IMR-90 (cell line): ENCODE measurements at regions not wholly inside any gene's neighbourhood (a gene's known extent, or its start where the extent isn't known, plus 50 kb on each side); places are given as distances from the start of the nearest gene placed in this dataset.

Experiments
- ATAC-seq: fragments of 200-7000 bp; cut with Tn5 transposase; 2 replicates; pipeline ENCODE4 v1.9.1; 2020; ENCODE audit warnings: low read depth, mild to moderate bottlenecking, moderate library complexity
- BruUV-seq: library from RNA; stranded (reverse); fragments of 400-500 nt; replicated peaks from 2 replicates; lab custom pipeline; 2021; lab: Mats Ljungman, UMichigan
- CTCF ChIA-PET: fragments of 300-600 bp; formaldehyde crosslinking; extraction: SDS; loops from one replicate; lab custom pipeline; 2021; ENCODE audit warnings: antibody characterized with exemption; lab: Yijun Ruan, JAX
- POLR2A ChIA-PET: fragments of 300-600 bp; sonication (Branson Sonifier 250); formaldehyde crosslinking; loops from one replicate; lab custom pipeline; 2022; ENCODE audit warnings: antibody characterized with exemption; ENCODE audit not compliant: unreplicated experiment; lab: Charles Lee
- DNase-seq: peaks from one replicate; pipeline ENCODE4 v3.0.0; 2013
- H2AFZ ChIP-seq: replicated peaks from 2 replicates; pipeline ENCODE3; 2013; ENCODE audit warnings: low read length, mild to moderate bottlenecking; ENCODE audit not compliant: poor library complexity
- H2AK5ac ChIP-seq: 2 replicates; pipeline ENCODE4 v1.6.1; 2013; ENCODE audit warnings: low read depth, low read length, inconsistent platforms
- H2AK9ac ChIP-seq: replicated peaks from 2 replicates; pipeline ENCODE3; 2013; ENCODE audit warnings: mild to moderate bottlenecking, low read depth, low read length, moderate library complexity; ENCODE audit not compliant: poor library complexity
- H2BK120ac ChIP-seq: 2 replicates; pipeline ENCODE4 v1.6.1; 2013; ENCODE audit warnings: low read depth, low read length, inconsistent platforms
- H2BK15ac ChIP-seq: 3 replicates; pipeline ENCODE4 v1.6.1; 2013; ENCODE audit warnings: low read depth, low read length, inconsistent platforms
- H2BK20ac ChIP-seq: 2 replicates; pipeline ENCODE4 v1.6.1; 2013; ENCODE audit warnings: low read depth, mild to moderate bottlenecking, inconsistent platforms, low read length, moderate library complexity
- H2BK5ac ChIP-seq: 2 replicates; pipeline ENCODE4 v1.6.1; 2013; ENCODE audit warnings: mild to moderate bottlenecking, low read depth, low read length, inconsistent platforms; ENCODE audit not compliant: poor library complexity, severe bottlenecking
- H3K14ac ChIP-seq: replicated peaks from 2 replicates; pipeline ENCODE4 v1.6.1; 2013; ENCODE audit warnings: low read depth, low read length, inconsistent platforms
- H3K18ac ChIP-seq: 2 replicates; pipeline ENCODE4 v1.6.1; 2013; ENCODE audit warnings: low read depth, low read length, control low read depth
- H3K23ac ChIP-seq: 2 replicates; pipeline ENCODE4 v1.6.1; 2013; ENCODE audit warnings: low read depth, low read length, inconsistent platforms
- H3K27ac ChIP-seq: 2 replicates; pipeline ENCODE4 v1.5.1; 2013; ENCODE audit warnings: mild to moderate bottlenecking, control low read depth, low read length; ENCODE audit not compliant: insufficient read depth
- H3K27me3 ChIP-seq: 2 replicates; pipeline ENCODE4 v1.6.1; 2013; ENCODE audit warnings: low read length; ENCODE audit not compliant: control insufficient read depth, insufficient read depth
- H3K36me3 ChIP-seq: 2 replicates; pipeline ENCODE4 v1.6.1; 2013; ENCODE audit warnings: low read length, mixed read lengths; ENCODE audit not compliant: control insufficient read depth, insufficient read depth
- H3K4ac ChIP-seq: 2 replicates; pipeline ENCODE4 v1.6.1; 2013; ENCODE audit warnings: low read depth, low read length, inconsistent platforms
- H3K4me1 ChIP-seq: 2 replicates; pipeline ENCODE4 v1.6.1; 2013; ENCODE audit warnings: low read length, mixed read lengths; ENCODE audit not compliant: control insufficient read depth, insufficient read depth
- H3K4me2 ChIP-seq: 2 replicates; pipeline ENCODE4 v1.6.1; 2013; ENCODE audit warnings: low read depth, mild to moderate bottlenecking, control low read depth, low read length, moderate library complexity
- H3K4me3 ChIP-seq: 2 replicates; pipeline ENCODE4 v1.5.1; 2013; ENCODE audit warnings: low read depth, mild to moderate bottlenecking, control low read depth, low read length, moderate library complexity; ENCODE audit not compliant: insufficient read depth
- H3K56ac ChIP-seq: 2 replicates; pipeline ENCODE4 v1.6.1; 2013; ENCODE audit warnings: low read length, inconsistent platforms; ENCODE audit not compliant: insufficient read depth; ENCODE audit errors: extremely low read depth
- H3K79me1 ChIP-seq, 2 experiments: 2 replicates each; pipeline ENCODE4 v1.6.1; 2013; ENCODE audit warnings: low read length in 2 of 2, inconsistent platforms in 1 of 2, low read depth in 1 of 2
- H3K9ac ChIP-seq: 2 replicates; pipeline ENCODE4 v1.6.1; 2013; ENCODE audit warnings: low read depth, low read length, control low read depth
- H3K9me1 ChIP-seq: 2 replicates; pipeline ENCODE4 v1.6.1; 2013; ENCODE audit warnings: low read length, inconsistent platforms; ENCODE audit not compliant: insufficient read depth
- H3K9me3 ChIP-seq: 2 replicates; pipeline ENCODE4 v1.6.1; 2013; ENCODE audit warnings: low read length; ENCODE audit not compliant: control insufficient read depth, insufficient read depth
- H4K20me1 ChIP-seq: 2 replicates; pipeline ENCODE4 v1.6.1; 2013; ENCODE audit warnings: low read length, inconsistent platforms; ENCODE audit not compliant: insufficient read depth
- H4K5ac ChIP-seq: 2 replicates; pipeline ENCODE4 v1.6.1; 2013; ENCODE audit warnings: mild to moderate bottlenecking, low read depth, low read length, control low read depth
- H4K8ac ChIP-seq, 2 experiments: 2 replicates each; pipeline ENCODE4 v1.6.1; 2013; ENCODE audit warnings: low read depth in 2 of 2, low read length in 2 of 2, control low read depth in 1 of 2, inconsistent platforms in 1 of 2
- H4K91ac ChIP-seq: 2 replicates; pipeline ENCODE4 v1.6.1; 2013; ENCODE audit warnings: low read depth, low read length, inconsistent platforms; ENCODE audit not compliant: insufficient read depth
- BHLHE40 ChIP-seq: fragments of 150-350 bp; IDR thresholded peaks from 2 replicates; pipeline ENCODE4 v1.6.1; 2016; ENCODE audit warnings: mild to moderate bottlenecking, low read depth, low read length
- CEBPB ChIP-seq: IDR thresholded peaks from 2 replicates; pipeline ENCODE4 v1.6.1; 2012; ENCODE audit warnings: low read depth, low read length, improper control_type of control experiment
- CHD1 ChIP-seq: IDR thresholded peaks from 2 replicates; pipeline ENCODE4 v1.6.1; 2012; ENCODE audit warnings: low read depth, low read length, improper control_type of control experiment
- FOS ChIP-seq: fragments of 150-350 bp; IDR thresholded peaks from 2 replicates; pipeline ENCODE4 v1.6.1; 2016; ENCODE audit warnings: low read depth, low read length
- MAFK ChIP-seq: IDR thresholded peaks from 2 replicates; pipeline ENCODE4 v1.6.1; 2012; ENCODE audit warnings: low read depth, low read length, improper control_type of control experiment
- MAZ ChIP-seq: IDR thresholded peaks from 2 replicates; pipeline ENCODE4 v1.6.1; 2012; ENCODE audit warnings: low read depth, mild to moderate bottlenecking, low read length, improper control_type of control experiment, moderate library complexity, borderline replicate concordance
- MXI1 ChIP-seq: IDR thresholded peaks from 2 replicates; pipeline ENCODE4 v1.6.1; 2012; ENCODE audit warnings: low read depth, mild to moderate bottlenecking, low read length, moderate library complexity, borderline replicate concordance
- NFE2L2 ChIP-seq: fragments of 150-350 bp; IDR thresholded peaks from 2 replicates; pipeline ENCODE4 v1.6.1; 2016; ENCODE audit warnings: low read depth, mild to moderate bottlenecking, low read length
- POLR2A ChIP-seq: IDR thresholded peaks from 2 replicates; pipeline ENCODE4 v1.6.1; 2012; ENCODE audit warnings: mild to moderate bottlenecking, low read depth, low read length
- RAD21 ChIP-seq: IDR thresholded peaks from 2 replicates; pipeline ENCODE4 v1.6.1; 2012; ENCODE audit warnings: low read length, improper control_type of control experiment
- RCOR1 ChIP-seq: IDR thresholded peaks from 2 replicates; pipeline ENCODE4 v1.6.1; 2012; ENCODE audit warnings: mild to moderate bottlenecking, low read length, improper control_type of control experiment; ENCODE audit not compliant: insufficient replicate concordance
- RFX5 ChIP-seq: IDR thresholded peaks from 2 replicates; pipeline ENCODE4 v1.8.0; 2012; ENCODE audit warnings: low read depth, mild to moderate bottlenecking, low read length, moderate library complexity
- SMC3 ChIP-seq: fragments of 150-350 bp; IDR thresholded peaks from 2 replicates; pipeline ENCODE4 v1.6.1; 2016; ENCODE audit warnings: low read depth, mild to moderate bottlenecking, antibody characterized with exemption, low read length, moderate library complexity
- USF2 ChIP-seq: fragments of 150-350 bp; IDR thresholded peaks from 2 replicates; pipeline ENCODE4 v1.6.1; 2017; ENCODE audit warnings: mild to moderate bottlenecking, antibody characterized with exemption, low read length, low read depth
- WGBS, 2 experiments: methylation state at CpG; one replicate each; pipeline versions ENCODE4 v1.1.5 to v1.1.7; 2013; ENCODE audit warnings: missing lambda C conversion rate in 2 of 2; ENCODE audit not compliant: insufficient read length in 1 of 2; ENCODE audit errors: extremely low coverage in 2 of 2; 5-methylcytosine and 5-hydroxymethylcytosine counted together
- dilution Hi-C: fragments of 300-500 bp; cut with HindIII; formaldehyde crosslinking; loops from one replicate; pipeline ENCODE4 v1.14.3; 2018; ENCODE audit warnings: low sequenced_read_pairs; ENCODE audit not compliant: unreplicated experiment
- in situ Hi-C: fragments of 300-500 bp; cut with MboI; formaldehyde crosslinking; loops from 3 replicates; pipeline ENCODE4 v1.14.3; 2019; ENCODE audit warnings: low sequenced_read_pairs, inconsistent platforms, mixed read lengths
- intact Hi-C: fragments of 100-400 bp; cut with micrococcal nuclease; formaldehyde crosslinking; loops from 2 replicates; pipeline ENCODE4 v1.10.0; 2022
- TF ChIP-seq, protein P1 (sequence below): conservative IDR thresholded peaks from 2 replicates; pipeline ENCODE4 v1.5.1; 2012; ENCODE audit warnings: mild to moderate bottlenecking, low read depth, low read length, improper control_type of control experiment
- TF ChIP-seq, protein P2 (sequence below): fragments of 150-350 bp; IDR thresholded peaks from 2 replicates; pipeline ENCODE4 v1.6.1; 2016; ENCODE audit warnings: low read depth, mild to moderate bottlenecking, low read length, moderate library complexity, borderline replicate concordance

DNA sequence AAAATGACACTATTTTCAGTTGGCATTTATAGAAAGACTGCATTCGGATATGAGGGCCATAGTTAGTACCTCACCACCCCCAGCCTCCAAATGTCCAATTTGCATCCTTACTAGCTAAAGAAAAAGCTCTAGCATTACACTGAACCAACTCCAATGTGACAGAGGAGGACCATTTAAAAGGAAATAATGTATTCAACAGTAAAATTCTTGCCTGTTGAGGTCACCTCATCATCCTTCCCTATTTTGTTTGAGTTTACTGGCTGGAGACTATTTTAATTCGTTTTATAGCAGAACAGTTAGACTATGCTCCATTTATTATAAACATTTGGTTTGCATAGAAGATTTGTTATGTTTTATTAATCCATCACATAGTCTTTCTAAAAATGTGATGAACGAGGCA is 88.2 kb upstream of the PPARGC1A start:
- in situ Hi-C loops: no loop called here
- H4K91ac ChIP-seq: no peak overlapping the region
- H3K23ac ChIP-seq: no peak overlapping the region
- H2AFZ ChIP-seq: no peak overlapping the region
- H2AK9ac ChIP-seq: no peak overlapping the region
- peak; percentile 51 for DNase-seq
- H3K79me1 ChIP-seq: no peaks in the 10 kb centered on the region
- TF ChIP-seq MAFK (no peak), FOS (no peak), MAZ (no peak), USF2 (no peak), CHD1 (no peak), RCOR1 (no peak), POLR2A (no peak), CEBPB (no peak), RAD21 (no peak), NFE2L2 (no peak), BHLHE40 (no peak), MXI1 (no peak), RFX5 (no peak), SMC3 (no peak)
- TF ChIP-seq, protein P1, sequence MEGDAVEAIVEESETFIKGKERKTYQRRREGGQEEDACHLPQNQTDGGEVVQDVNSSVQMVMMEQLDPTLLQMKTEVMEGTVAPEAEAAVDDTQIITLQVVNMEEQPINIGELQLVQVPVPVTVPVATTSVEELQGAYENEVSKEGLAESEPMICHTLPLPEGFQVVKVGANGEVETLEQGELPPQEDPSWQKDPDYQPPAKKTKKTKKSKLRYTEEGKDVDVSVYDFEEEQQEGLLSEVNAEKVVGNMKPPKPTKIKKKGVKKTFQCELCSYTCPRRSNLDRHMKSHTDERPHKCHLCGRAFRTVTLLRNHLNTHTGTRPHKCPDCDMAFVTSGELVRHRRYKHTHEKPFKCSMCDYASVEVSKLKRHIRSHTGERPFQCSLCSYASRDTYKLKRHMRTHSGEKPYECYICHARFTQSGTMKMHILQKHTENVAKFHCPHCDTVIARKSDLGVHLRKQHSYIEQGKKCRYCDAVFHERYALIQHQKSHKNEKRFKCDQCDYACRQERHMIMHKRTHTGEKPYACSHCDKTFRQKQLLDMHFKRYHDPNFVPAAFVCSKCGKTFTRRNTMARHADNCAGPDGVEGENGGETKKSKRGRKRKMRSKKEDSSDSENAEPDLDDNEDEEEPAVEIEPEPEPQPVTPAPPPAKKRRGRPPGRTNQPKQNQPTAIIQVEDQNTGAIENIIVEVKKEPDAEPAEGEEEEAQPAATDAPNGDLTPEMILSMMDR: no peak
- TF ChIP-seq, protein P2, sequence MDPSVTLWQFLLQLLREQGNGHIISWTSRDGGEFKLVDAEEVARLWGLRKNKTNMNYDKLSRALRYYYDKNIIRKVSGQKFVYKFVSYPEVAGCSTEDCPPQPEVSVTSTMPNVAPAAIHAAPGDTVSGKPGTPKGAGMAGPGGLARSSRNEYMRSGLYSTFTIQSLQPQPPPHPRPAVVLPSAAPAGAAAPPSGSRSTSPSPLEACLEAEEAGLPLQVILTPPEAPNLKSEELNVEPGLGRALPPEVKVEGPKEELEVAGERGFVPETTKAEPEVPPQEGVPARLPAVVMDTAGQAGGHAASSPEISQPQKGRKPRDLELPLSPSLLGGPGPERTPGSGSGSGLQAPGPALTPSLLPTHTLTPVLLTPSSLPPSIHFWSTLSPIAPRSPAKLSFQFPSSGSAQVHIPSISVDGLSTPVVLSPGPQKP: no peak
- POLR2A ChIA-PET: no interaction called here
- dilution Hi-C loops: no loop called here
- no peak overlapping the region for H3K4ac ChIP-seq
- H2BK120ac ChIP-seq: peak overlapping the region; percentile 49; the same call in 1 of the 2 replicates
- WGBS, 2 experiments: no CpG with 5 or more reads among the region's 3 CpGs
- H2AK5ac ChIP-seq: no peak overlapping the region
- no peaks in the 10 kb centered on the region for H3K9me1 ChIP-seq
- no TSS peak for BruUV-seq
- no peak overlapping the region for H2BK20ac ChIP-seq
- no peak overlapping the region for H3K9ac ChIP-seq
- no peak overlapping the region for H2BK15ac ChIP-seq
- H4K5ac ChIP-seq: no peak overlapping the region
- no peak overlapping the region for H3K4me3 ChIP-seq
- ATAC-seq: peak; percentile 89
- intact Hi-C loops: no loop called here
- no peak overlapping the region; the same call in 1 of the 2 replicates for H3K18ac ChIP-seq
- H2BK5ac ChIP-seq: peak overlapping the region; percentile 20
- no peak overlapping the region for H4K8ac ChIP-seq
- no peaks in the 10 kb centered on the region for H3K9me3 ChIP-seq
- no peaks in the 10 kb centered on the region for H3K36me3 ChIP-seq
- H3K4me1 ChIP-seq: peaks cover 4% of the 10 kb centered on the region; the same call in 1 of the 2 replicates
- no peaks in the 10 kb centered on the region for H3K27me3 ChIP-seq
- no peak overlapping the region for H3K4me2 ChIP-seq
- CTCF ChIA-PET: interaction anchor here (0.6 kb wide), 1 partner anchor 150 kb away, joined by 3 read pairs; no protein-coding TSS in a partner anchor
- H3K27ac ChIP-seq: no peak overlapping the region
- no peak overlapping the region; the same call in 1 of the 2 replicates for H3K14ac ChIP-seq
- H4K20me1 ChIP-seq: no peaks in the 10 kb centered on the region
- no peak overlapping the region for H3K56ac ChIP-seq
